Fibroblast of pulmonary artery (primary cell): ENCODE measurements at regions not wholly inside any gene's neighbourhood (a gene's known extent, or its start where the extent isn't known, plus 50 kb on each side); places are given as distances from the start of the nearest gene placed in this dataset.
"Not testable (repeated sequence)": the region's sequence is repeated elsewhere in the genome, so short reads cannot be mapped to it uniquely, and the experiment has no call there.

Experiments
- DNase-seq: peaks from one replicate; pipeline ENCODE4 v3.0.0-alpha.2; 2010; ENCODE audit warnings: low read depth
- H3K4me3 ChIP-seq: replicated peaks from 2 replicates; pipeline ENCODE4 v1.5.1; 2011; ENCODE audit warnings: low read depth, mild to moderate bottlenecking, control low read depth, low read length, moderate library complexity
- TF ChIP-seq, protein P1 (sequence below): IDR thresholded peaks from 2 replicates; pipeline ENCODE4 v1.5.1; 2011; ENCODE audit warnings: mild to moderate bottlenecking, control low read depth, low read length, inconsistent platforms; ENCODE audit errors: missing control alignments

DNA sequence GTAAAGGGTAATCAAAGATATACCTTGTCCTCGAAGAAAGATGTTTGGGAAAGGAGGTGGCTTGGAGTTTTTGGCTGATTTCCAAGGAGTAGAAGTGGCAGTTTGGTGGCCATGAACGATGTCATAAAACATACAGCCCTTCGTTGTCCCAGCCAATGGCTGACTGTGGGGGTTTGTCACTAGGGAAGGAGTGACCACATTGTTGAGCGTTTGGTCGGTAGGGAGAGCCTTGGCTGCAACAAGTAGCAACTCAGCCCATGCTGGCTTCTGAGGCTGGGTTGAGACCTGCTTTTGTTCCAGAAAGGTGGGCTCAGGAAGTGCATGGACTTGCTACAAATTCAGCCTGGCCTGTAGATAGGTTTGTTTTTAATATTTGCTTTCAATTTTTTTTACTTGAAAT is 128.3 kb downstream of the BOD1 start:
- H3K4me3 ChIP-seq: no peak overlapping the region
- no peak for DNase-seq
- TF ChIP-seq, protein P1, sequence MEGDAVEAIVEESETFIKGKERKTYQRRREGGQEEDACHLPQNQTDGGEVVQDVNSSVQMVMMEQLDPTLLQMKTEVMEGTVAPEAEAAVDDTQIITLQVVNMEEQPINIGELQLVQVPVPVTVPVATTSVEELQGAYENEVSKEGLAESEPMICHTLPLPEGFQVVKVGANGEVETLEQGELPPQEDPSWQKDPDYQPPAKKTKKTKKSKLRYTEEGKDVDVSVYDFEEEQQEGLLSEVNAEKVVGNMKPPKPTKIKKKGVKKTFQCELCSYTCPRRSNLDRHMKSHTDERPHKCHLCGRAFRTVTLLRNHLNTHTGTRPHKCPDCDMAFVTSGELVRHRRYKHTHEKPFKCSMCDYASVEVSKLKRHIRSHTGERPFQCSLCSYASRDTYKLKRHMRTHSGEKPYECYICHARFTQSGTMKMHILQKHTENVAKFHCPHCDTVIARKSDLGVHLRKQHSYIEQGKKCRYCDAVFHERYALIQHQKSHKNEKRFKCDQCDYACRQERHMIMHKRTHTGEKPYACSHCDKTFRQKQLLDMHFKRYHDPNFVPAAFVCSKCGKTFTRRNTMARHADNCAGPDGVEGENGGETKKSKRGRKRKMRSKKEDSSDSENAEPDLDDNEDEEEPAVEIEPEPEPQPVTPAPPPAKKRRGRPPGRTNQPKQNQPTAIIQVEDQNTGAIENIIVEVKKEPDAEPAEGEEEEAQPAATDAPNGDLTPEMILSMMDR: no peak

DNA sequence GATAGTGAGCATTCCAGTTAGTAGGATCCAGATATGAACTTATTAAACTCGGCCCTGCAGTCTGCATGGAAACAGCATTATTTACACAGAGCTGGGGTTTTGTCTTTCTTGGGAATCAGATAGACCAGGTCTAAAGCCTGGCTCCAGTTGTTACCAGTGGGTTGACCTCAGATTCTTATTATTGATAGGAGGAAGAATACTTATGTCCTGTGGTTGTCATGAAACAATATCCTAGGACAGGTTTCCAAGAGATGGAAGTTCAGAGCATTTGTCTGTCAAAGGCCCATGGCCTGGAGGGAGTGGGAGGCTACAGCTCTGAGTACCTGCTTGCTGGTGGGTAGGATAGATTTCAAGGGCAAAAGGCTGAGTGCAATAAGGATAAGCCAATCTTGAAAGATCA is 129.2 kb downstream of the BOD1 start:
- TF ChIP-seq, protein P1: no peak
- no peak for DNase-seq
- no peak overlapping the region for H3K4me3 ChIP-seq

- H3K4me3 ChIP-seq: no peak overlapping the region
- TF ChIP-seq, protein P1: no peak
- DNase-seq: no peak
Measured at GRCh38 chr5:173486355-173487225, 129.9 kb downstream of the BOD1 start.

- no peak for DNase-seq
- TF ChIP-seq, protein P1: no peak
- H3K4me3 ChIP-seq: no peak overlapping the region
Measured at GRCh38 chr5:173484569-173484968, 131.9 kb downstream of the BOD1 start.

DNA sequence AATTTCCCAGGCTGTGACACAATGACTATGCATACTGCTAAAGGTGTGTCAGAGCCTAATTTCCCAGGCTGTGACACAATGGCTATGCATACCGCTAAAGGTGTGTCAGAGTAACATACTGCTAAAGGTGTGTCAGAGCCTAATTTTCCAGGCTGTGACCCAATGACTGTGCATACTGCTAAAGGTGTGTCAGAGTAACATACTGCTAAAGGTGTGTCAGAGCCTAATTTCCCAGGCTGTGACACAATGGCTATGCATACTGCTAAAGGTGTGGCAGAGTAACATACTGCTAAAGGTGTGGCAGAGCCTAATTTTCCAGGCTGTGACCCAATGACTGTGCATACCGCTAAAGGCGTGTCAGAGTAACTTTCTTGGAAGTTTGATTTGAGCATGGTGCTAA is 132.9 kb downstream of the BOD1 start:
- DNase-seq, H3K4me3 ChIP-seq: not testable (repeated sequence)

DNA sequence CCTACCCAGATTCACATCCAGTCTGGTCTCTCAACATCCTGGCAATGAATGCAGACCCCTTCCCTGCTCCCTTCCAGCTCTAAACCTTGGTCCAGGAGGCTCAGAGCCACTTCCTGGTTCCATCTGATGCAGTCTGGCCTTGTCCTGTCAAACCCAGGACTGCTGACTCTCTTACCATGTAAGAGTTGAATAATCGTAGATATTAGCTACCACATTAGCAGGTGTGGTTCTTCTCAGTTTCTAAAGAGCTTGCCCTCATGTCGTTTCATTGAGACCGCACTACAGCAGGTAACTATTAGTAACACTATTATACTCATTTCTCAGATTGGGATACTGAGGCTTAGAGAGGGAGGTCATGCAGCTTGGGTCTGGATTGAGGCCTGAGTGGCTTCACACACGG is 133.3 kb downstream of the BOD1 start:
- no peak overlapping the region for H3K4me3 ChIP-seq
- no peak for DNase-seq
- TF ChIP-seq, protein P1: no peak

GRCh38 chr5:173481821-173482220 is 134.6 kb downstream of the BOD1 start:
- DNase-seq: no peak
- no peak overlapping the region for H3K4me3 ChIP-seq
- TF ChIP-seq, protein P1: no peak
